ENCODE measurements at regions not wholly inside any gene's neighbourhood (a gene's known extent, or its start where the extent isn't known, plus 50 kb on each side); places are given as distances from the start of the nearest gene placed in this dataset.

- TF ChIP-seq, protein P1, sequence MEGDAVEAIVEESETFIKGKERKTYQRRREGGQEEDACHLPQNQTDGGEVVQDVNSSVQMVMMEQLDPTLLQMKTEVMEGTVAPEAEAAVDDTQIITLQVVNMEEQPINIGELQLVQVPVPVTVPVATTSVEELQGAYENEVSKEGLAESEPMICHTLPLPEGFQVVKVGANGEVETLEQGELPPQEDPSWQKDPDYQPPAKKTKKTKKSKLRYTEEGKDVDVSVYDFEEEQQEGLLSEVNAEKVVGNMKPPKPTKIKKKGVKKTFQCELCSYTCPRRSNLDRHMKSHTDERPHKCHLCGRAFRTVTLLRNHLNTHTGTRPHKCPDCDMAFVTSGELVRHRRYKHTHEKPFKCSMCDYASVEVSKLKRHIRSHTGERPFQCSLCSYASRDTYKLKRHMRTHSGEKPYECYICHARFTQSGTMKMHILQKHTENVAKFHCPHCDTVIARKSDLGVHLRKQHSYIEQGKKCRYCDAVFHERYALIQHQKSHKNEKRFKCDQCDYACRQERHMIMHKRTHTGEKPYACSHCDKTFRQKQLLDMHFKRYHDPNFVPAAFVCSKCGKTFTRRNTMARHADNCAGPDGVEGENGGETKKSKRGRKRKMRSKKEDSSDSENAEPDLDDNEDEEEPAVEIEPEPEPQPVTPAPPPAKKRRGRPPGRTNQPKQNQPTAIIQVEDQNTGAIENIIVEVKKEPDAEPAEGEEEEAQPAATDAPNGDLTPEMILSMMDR (IDR thresholded peaks at IDR 0.05) = no peak
- no peak for TF ChIP-seq EP300 (IDR thresholded peaks at IDR 0.05)
These were observed 180.9 kb downstream of the TLE1 start for GRCh38 chr9:81508476-81508875.
